Spinal cord (tissue), 9 donors: ENCODE measurements at regions not wholly inside any gene's neighbourhood (a gene's known extent, or its start where the extent isn't known, plus 50 kb on each side); places are given as distances from the start of the nearest gene placed in this dataset.
"Not testable (repeated sequence)": the region's sequence is repeated elsewhere in the genome, so short reads cannot be mapped to it uniquely, and the experiment has no call there.

Experiments used
- DNase-seq, 6 donors: peaks; one replicate each; pipeline versions ENCODE4 v3.0.0 to v3.0.0-alpha.2; 2013 to 2015; ENCODE audit warnings: low spot score in 6 of 6, low read depth in 4 of 6
- H3K27ac ChIP-seq: one replicate; pipeline ENCODE4 v1.5.1; 2013; ENCODE audit warnings: low read depth, low read length, control low read depth
- H3K27me3 ChIP-seq: one replicate; pipeline ENCODE4 v1.6.1; 2013; ENCODE audit warnings: low read length; ENCODE audit not compliant: control insufficient read depth, insufficient read depth
- H3K36me3 ChIP-seq: one replicate; pipeline ENCODE4 v1.6.1; 2013; ENCODE audit warnings: low read length; ENCODE audit not compliant: control insufficient read depth, insufficient read depth
- H3K4me1 ChIP-seq: one replicate; pipeline ENCODE4 v1.6.1; 2013; ENCODE audit warnings: low read length; ENCODE audit not compliant: control insufficient read depth, insufficient read depth
- H3K4me3 ChIP-seq: one replicate; pipeline ENCODE4 v1.5.1; 2013; ENCODE audit warnings: low read depth, low read length, control low read depth
- H3K9me3 ChIP-seq: one replicate; pipeline ENCODE4 v1.6.1; 2013; ENCODE audit warnings: low read length; ENCODE audit not compliant: control insufficient read depth, insufficient read depth
- WGBS: methylation state at CpG from one replicate; pipeline ENCODE4 v1.1.5; 2013; ENCODE audit warnings: missing lambda C conversion rate; ENCODE audit not compliant: insufficient coverage; 5-methylcytosine and 5-hydroxymethylcytosine counted together
- donor health status: healthy.

- H3K4me3 ChIP-seq: no peak overlapping the region
- peak in 1 of 6 donors; percentile 13 for DNase-seq
- no peaks in the 10 kb centered on the region for H3K9me3 ChIP-seq
- no peaks in the 10 kb centered on the region for H3K27me3 ChIP-seq
- no peak overlapping the region for H3K27ac ChIP-seq
- H3K36me3 ChIP-seq: no peaks in the 10 kb centered on the region
- H3K4me1 ChIP-seq: no peaks in the 10 kb centered on the region
Observed at GRCh38 chr19:27964185-27964584, 1248.8 kb downstream of the UQCRFS1 start.

GRCh38 chr19:27962264-27962663, 1250.7 kb downstream of the UQCRFS1 start:
- H3K9me3 ChIP-seq: no peaks in the 10 kb centered on the region
- H3K27ac ChIP-seq: no peak overlapping the region
- H3K4me1 ChIP-seq: no peaks in the 10 kb centered on the region
- 31% methylated on average over 3 of the region's 3 CpGs for WGBS
- H3K36me3 ChIP-seq: no peaks in the 10 kb centered on the region
- no peaks in the 10 kb centered on the region for H3K27me3 ChIP-seq
- no peak overlapping the region for H3K4me3 ChIP-seq
- no peak for DNase-seq

GRCh38 chr19:27955485-27956480, 1257.2 kb downstream of the UQCRFS1 start:
- peak in 1 of 6 donors; percentile 72 for DNase-seq
- Histone ChIP-seq H3K4me1 (no peaks in the 10 kb centered on the region), H3K9me3 (no peaks in the 10 kb centered on the region), H3K36me3 (no peaks in the 10 kb centered on the region), H3K27me3 (no peaks in the 10 kb centered on the region), H3K27ac (no peak overlapping the region), H3K4me3 (no peak overlapping the region)
- 13% methylated on average over 2 of the region's 9 CpGs for WGBS

- not testable (repeated sequence) for H3K4me3 ChIP-seq, H3K4me1 ChIP-seq, H3K9me3 ChIP-seq, DNase-seq, H3K27ac ChIP-seq, H3K36me3 ChIP-seq, H3K27me3 ChIP-seq
- no CpG with 5 or more reads among the region's 4 CpGs for WGBS
Observed at GRCh38 chr19:27942607-27943006, 1270.3 kb downstream of the UQCRFS1 start.

GRCh38 chr19:27936139-27936538, 1276.8 kb downstream of the UQCRFS1 start:
- H3K9me3 ChIP-seq: no peaks in the 10 kb centered on the region
- H3K27me3 ChIP-seq: no peaks in the 10 kb centered on the region

GRCh38 chr19:27935669-27936068, 1277.3 kb downstream of the UQCRFS1 start:
- no peaks in the 10 kb centered on the region for H3K36me3 ChIP-seq
- no peak overlapping the region for H3K4me3 ChIP-seq
- DNase-seq: no peak
- no peak overlapping the region for H3K27ac ChIP-seq
- no peaks in the 10 kb centered on the region for H3K4me1 ChIP-seq
- no peaks in the 10 kb centered on the region for H3K9me3 ChIP-seq
- no peaks in the 10 kb centered on the region for H3K27me3 ChIP-seq

More at GRCh38 chr19:27936139-27936538, 1276.8 kb downstream of the UQCRFS1 start:
- no peak overlapping the region for H3K4me3 ChIP-seq
- 58% methylated on average over 1 of the region's 1 CpG for WGBS
- no peaks in the 10 kb centered on the region for H3K36me3 ChIP-seq
- no peaks in the 10 kb centered on the region for H3K4me1 ChIP-seq
- H3K27ac ChIP-seq: no peak overlapping the region
- no peak for DNase-seq

- DNase-seq: no peak
- Histone ChIP-seq H3K9me3 (no peaks in the 10 kb centered on the region), H3K36me3 (no peaks in the 10 kb centered on the region), H3K27me3 (no peaks in the 10 kb centered on the region), H3K4me1 (no peaks in the 10 kb centered on the region), H3K27ac (no peak overlapping the region), H3K4me3 (no peak overlapping the region)
- no CpG with 5 or more reads among the region's 3 CpGs for WGBS
Observed at GRCh38 chr19:27929399-27929798, 1283.6 kb downstream of the UQCRFS1 start.

GRCh38 chr19:27925202-27925601, 1287.7 kb downstream of the UQCRFS1 start:
- Histone ChIP-seq H3K27ac (no peak overlapping the region), H3K27me3 (no peaks in the 10 kb centered on the region), H3K4me1 (no peaks in the 10 kb centered on the region), H3K9me3 (no peaks in the 10 kb centered on the region), H3K4me3 (no peak overlapping the region), H3K36me3 (no peaks in the 10 kb centered on the region)
- DNase-seq: no peak
- WGBS: 66% methylated on average over 2 of the region's 2 CpGs

GRCh38 chr19:27922970-27923369, 1290.0 kb downstream of the UQCRFS1 start:
- no peaks in the 10 kb centered on the region for H3K9me3 ChIP-seq
- no peaks in the 10 kb centered on the region for H3K36me3 ChIP-seq
- no peaks in the 10 kb centered on the region for H3K27me3 ChIP-seq
- H3K4me3 ChIP-seq: no peak overlapping the region
- H3K4me1 ChIP-seq: no peaks in the 10 kb centered on the region
- peak in 1 of 6 donors; percentile 1 for DNase-seq
- no CpG with 5 or more reads among the region's 3 CpGs for WGBS
- no peak overlapping the region for H3K27ac ChIP-seq

- H3K27me3 ChIP-seq: no peaks in the 10 kb centered on the region
- H3K36me3 ChIP-seq: no peaks in the 10 kb centered on the region
- no peaks in the 10 kb centered on the region for H3K9me3 ChIP-seq
- H3K27ac ChIP-seq: no peak overlapping the region
- H3K4me1 ChIP-seq: no peaks in the 10 kb centered on the region
- no peak for DNase-seq
- WGBS: no CpG with 5 or more reads among the region's 3 CpGs
- no peak overlapping the region for H3K4me3 ChIP-seq
Observed at GRCh38 chr19:27920774-27921173, 1292.2 kb downstream of the UQCRFS1 start.
